ENCODE measurements at regions not wholly inside any gene's neighbourhood (a gene's known extent, or its start where the extent isn't known, plus 50 kb on each side); places are given as distances from the start of the nearest gene placed in this dataset.

- Histone ChIP-seq H3K4me2 (no peak overlapping the region), H3F3A (replicated peaks; ENCODE audit: low read depth) (no peaks in the 10 kb centered on the region), H2AFZ (no peak overlapping the region), H3K27ac (ENCODE audit: low read depth) (no peak overlapping the region), H3K4me1 (ENCODE audit: insufficient read depth) (no peaks in the 10 kb centered on the region), H3K27me3 (ENCODE audit: insufficient read depth) (no peaks in the 10 kb centered on the region), H3K36me3 (ENCODE audit: insufficient read depth) (no peaks in the 10 kb centered on the region), H3K79me2 (replicated peaks; ENCODE audit: insufficient read depth) (no peaks in the 10 kb centered on the region), H3K4me3 (no peak overlapping the region), H4K20me1 (replicated peaks; ENCODE audit: insufficient read depth) (no peaks in the 10 kb centered on the region), H3K9me2 (ENCODE audit: insufficient read depth) (no peaks in the 10 kb centered on the region)
- Mint-ChIP-seq H3K36me3 (ENCODE audit: low read depth) (peaks cover 9% of the 10 kb centered on the region; the same call in 2 of the 3 replicates), H3K9me3 (peaks cover 18% of the 10 kb centered on the region), H3K4me3 (no peak overlapping the region), H3K4me1 (no peaks in the 10 kb centered on the region), H3K27me3 (ENCODE audit: insufficient read depth, low read depth, poor library complexity) (no peaks in the 10 kb centered on the region), H3K27ac (no peak overlapping the region)
- DNase-seq (ENCODE audit: low spot score) = no peak
- TF ChIP-seq CTCF (conservative IDR thresholded peaks at IDR 0.05; ENCODE audit: low read depth in 2 of 2) (no peak), EZH2phosphoT487 (IDR thresholded peaks at IDR 0.05; ENCODE audit: unreplicated experiment) (no peak), ZNF331 (CRISPR knock-in tag; IDR thresholded peaks at IDR 0.05; ENCODE audit: low read depth) (no peak), EZH2 (IDR thresholded peaks at IDR 0.05; ENCODE audit: low read depth, unreplicated experiment) (no peak), NANOG (IDR thresholded peaks at IDR 0.05; ENCODE audit: borderline replicate concordance) (no peak), ZNF462 (CRISPR knock-in tag; IDR thresholded peaks at IDR 0.05) (no peak), CREB1 (CRISPR knock-in tag; IDR thresholded peaks at IDR 0.05; ENCODE audit: low read depth) (no peak), JUNB (IDR thresholded peaks at IDR 0.05; ENCODE audit: unreplicated experiment) (no peak), REST (IDR thresholded peaks at IDR 0.05; ENCODE audit: unreplicated experiment) (no peak), STAT1 (IDR thresholded peaks at IDR 0.05; ENCODE audit: unreplicated experiment) (no peak), ZNF114 (CRISPR knock-in tag; IDR thresholded peaks at IDR 0.05) (no peak), POLR2AphosphoS5 (IDR thresholded peaks at IDR 0.05; ENCODE audit: low read depth) (no peak)
- TF ChIP-seq, protein P1, sequence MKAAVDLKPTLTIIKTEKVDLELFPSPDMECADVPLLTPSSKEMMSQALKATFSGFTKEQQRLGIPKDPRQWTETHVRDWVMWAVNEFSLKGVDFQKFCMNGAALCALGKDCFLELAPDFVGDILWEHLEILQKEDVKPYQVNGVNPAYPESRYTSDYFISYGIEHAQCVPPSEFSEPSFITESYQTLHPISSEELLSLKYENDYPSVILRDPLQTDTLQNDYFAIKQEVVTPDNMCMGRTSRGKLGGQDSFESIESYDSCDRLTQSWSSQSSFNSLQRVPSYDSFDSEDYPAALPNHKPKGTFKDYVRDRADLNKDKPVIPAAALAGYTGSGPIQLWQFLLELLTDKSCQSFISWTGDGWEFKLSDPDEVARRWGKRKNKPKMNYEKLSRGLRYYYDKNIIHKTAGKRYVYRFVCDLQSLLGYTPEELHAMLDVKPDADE (IDR thresholded peaks at IDR 0.05) = no peak
- no peak for ATAC-seq
Observed at GRCh38 chr7:142628945-142629344, 120.3 kb upstream of the PRSS1 start.

Data from GM23338 (cell line).